ENCODE measurements at regions not wholly inside any gene's neighbourhood (a gene's known extent, or its start where the extent isn't known, plus 50 kb on each side); places are given as distances from the start of the nearest gene placed in this dataset.

DNA sequence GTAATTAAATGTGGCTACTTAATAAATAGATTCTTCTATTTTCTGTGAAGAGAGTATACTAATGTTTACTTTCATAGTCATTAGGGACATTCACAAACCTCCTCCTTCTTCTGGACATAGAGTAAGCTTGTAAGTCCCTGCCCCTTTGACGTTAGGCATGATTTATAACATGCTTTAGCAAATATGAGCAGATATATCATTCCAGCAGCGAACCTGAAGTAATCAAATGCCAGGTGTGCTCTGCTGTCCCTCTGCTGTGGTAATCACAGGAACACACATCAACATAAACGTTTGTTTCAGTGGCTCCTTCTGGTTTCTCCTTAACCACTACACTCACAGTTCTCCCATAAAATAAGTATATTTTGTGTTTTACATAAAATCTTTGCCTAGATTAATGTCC, 961.8 kb downstream of the FLRT2 start:
- in situ Hi-C loops (cut with HindIII; ENCODE audit: low pct_unique_long_range_greater_than_20kb, low sequenced_read_pairs), result no loop called here

DNA sequence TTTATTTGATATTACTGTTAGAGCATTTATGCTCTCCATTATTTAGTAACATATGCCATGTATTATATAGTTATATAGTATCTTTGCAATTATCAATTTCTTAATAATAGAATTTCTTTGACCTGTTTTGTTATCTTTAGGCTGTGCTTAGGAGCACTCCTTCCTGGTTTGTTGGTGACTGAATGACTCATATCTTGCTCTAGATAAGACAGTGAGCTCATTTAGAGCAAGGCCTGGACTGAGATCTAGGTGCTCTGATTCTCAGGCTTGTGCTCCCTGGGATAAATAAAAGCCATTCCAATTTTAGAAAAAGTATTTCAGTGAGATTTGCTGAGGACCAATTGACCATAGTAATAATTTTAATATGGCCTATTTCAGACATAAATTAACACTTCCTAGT, 951.2 kb downstream of the FLRT2 start:
- intact Hi-C loops (cut with micrococcal nuclease; ENCODE audit: unreplicated experiment), result no loop called here
- no TSS peak for BruUV-seq (replicated peaks)
- ChIA-PET CTCF (no interaction called here), POLR2A (no interaction called here)
- Histone ChIP-seq H3K27ac (ENCODE audit: low read length) (no peak overlapping the region), H3K9me3 (ENCODE audit: control insufficient read depth, insufficient read depth, low read depth, low read length) (no peaks in the 10 kb centered on the region), H3K27me3 (ENCODE audit: control insufficient read depth, insufficient read depth, low read length) (no peaks in the 10 kb centered on the region), H3K4me1 (ENCODE audit: control insufficient read depth, insufficient read depth, low read length) (no peaks in the 10 kb centered on the region), H3K36me3 (ENCODE audit: control insufficient read depth, insufficient read depth, low read length) (no peaks in the 10 kb centered on the region), H3K4me3 (ENCODE audit: low read depth in 2 of 2, low read length in 2 of 2) (no peak overlapping the region)
- ATAC-seq (no peak), DNase-seq (ENCODE audit: low read depth, low spot score) (no peak)
- TF ChIP-seq, protein P1, sequence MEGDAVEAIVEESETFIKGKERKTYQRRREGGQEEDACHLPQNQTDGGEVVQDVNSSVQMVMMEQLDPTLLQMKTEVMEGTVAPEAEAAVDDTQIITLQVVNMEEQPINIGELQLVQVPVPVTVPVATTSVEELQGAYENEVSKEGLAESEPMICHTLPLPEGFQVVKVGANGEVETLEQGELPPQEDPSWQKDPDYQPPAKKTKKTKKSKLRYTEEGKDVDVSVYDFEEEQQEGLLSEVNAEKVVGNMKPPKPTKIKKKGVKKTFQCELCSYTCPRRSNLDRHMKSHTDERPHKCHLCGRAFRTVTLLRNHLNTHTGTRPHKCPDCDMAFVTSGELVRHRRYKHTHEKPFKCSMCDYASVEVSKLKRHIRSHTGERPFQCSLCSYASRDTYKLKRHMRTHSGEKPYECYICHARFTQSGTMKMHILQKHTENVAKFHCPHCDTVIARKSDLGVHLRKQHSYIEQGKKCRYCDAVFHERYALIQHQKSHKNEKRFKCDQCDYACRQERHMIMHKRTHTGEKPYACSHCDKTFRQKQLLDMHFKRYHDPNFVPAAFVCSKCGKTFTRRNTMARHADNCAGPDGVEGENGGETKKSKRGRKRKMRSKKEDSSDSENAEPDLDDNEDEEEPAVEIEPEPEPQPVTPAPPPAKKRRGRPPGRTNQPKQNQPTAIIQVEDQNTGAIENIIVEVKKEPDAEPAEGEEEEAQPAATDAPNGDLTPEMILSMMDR (IDR thresholded peaks at IDR 0.05), result no peak
- TF ChIP-seq TCF7L2 (IDR thresholded peaks at IDR 0.05; ENCODE audit: low read depth, low read length) (no peak), SIN3A (IDR thresholded peaks at IDR 0.05; ENCODE audit: borderline replicate concordance, insufficient read depth, low read depth, low read length) (no peak), POLR2AphosphoS5 (IDR thresholded peaks at IDR 0.05; ENCODE audit: low read depth, low read length) (no peak)
- TF ChIP-seq, protein P2, sequence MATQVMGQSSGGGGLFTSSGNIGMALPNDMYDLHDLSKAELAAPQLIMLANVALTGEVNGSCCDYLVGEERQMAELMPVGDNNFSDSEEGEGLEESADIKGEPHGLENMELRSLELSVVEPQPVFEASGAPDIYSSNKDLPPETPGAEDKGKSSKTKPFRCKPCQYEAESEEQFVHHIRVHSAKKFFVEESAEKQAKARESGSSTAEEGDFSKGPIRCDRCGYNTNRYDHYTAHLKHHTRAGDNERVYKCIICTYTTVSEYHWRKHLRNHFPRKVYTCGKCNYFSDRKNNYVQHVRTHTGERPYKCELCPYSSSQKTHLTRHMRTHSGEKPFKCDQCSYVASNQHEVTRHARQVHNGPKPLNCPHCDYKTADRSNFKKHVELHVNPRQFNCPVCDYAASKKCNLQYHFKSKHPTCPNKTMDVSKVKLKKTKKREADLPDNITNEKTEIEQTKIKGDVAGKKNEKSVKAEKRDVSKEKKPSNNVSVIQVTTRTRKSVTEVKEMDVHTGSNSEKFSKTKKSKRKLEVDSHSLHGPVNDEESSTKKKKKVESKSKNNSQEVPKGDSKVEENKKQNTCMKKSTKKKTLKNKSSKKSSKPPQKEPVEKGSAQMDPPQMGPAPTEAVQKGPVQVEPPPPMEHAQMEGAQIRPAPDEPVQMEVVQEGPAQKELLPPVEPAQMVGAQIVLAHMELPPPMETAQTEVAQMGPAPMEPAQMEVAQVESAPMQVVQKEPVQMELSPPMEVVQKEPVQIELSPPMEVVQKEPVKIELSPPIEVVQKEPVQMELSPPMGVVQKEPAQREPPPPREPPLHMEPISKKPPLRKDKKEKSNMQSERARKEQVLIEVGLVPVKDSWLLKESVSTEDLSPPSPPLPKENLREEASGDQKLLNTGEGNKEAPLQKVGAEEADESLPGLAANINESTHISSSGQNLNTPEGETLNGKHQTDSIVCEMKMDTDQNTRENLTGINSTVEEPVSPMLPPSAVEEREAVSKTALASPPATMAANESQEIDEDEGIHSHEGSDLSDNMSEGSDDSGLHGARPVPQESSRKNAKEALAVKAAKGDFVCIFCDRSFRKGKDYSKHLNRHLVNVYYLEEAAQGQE (IDR thresholded peaks at IDR 0.05; ENCODE audit: insufficient read depth in 1 of 2, low read depth in 2 of 2, low read length in 1 of 2), result no peak
- in situ Hi-C loops (cut with HindIII; ENCODE audit: low pct_unique_long_range_greater_than_20kb, low sequenced_read_pairs), result no loop called here

More for the DNA sequence above, 961.8 kb downstream of the FLRT2 start:
- Histone ChIP-seq H3K4me1 (ENCODE audit: control insufficient read depth, insufficient read depth, low read length) (no peaks in the 10 kb centered on the region), H3K27ac (ENCODE audit: low read length) (no peak overlapping the region), H3K9me3 (ENCODE audit: control insufficient read depth, insufficient read depth, low read depth, low read length) (no peaks in the 10 kb centered on the region), H3K27me3 (ENCODE audit: control insufficient read depth, insufficient read depth, low read length) (no peaks in the 10 kb centered on the region), H3K4me3 (ENCODE audit: low read depth in 2 of 2, low read length in 2 of 2) (no peak overlapping the region), H3K36me3 (ENCODE audit: control insufficient read depth, insufficient read depth, low read length) (no peaks in the 10 kb centered on the region)
- ChIA-PET POLR2A (no interaction called here), CTCF (no interaction called here)
- TF ChIP-seq, protein P1 (IDR thresholded peaks at IDR 0.05), result no peak
- TF ChIP-seq TCF7L2 (IDR thresholded peaks at IDR 0.05; ENCODE audit: low read depth, low read length), result no peak
- TF ChIP-seq SIN3A (IDR thresholded peaks at IDR 0.05; ENCODE audit: borderline replicate concordance, insufficient read depth, low read depth, low read length), result no peak
- TF ChIP-seq POLR2AphosphoS5 (IDR thresholded peaks at IDR 0.05; ENCODE audit: low read depth, low read length), result no peak
- TF ChIP-seq, protein P2 (IDR thresholded peaks at IDR 0.05; ENCODE audit: insufficient read depth in 1 of 2, low read depth in 2 of 2, low read length in 1 of 2), result no peak
- ATAC-seq, result no peak
- intact Hi-C loops (cut with micrococcal nuclease; ENCODE audit: unreplicated experiment), result no loop called here
- BruUV-seq (replicated peaks), result no TSS peak
- DNase-seq (ENCODE audit: low read depth, low spot score), result no peak

All from Panc1 (cell line).